Stimulated activated effector memory CD8-positive, alpha-beta T cell treated with anti-CD3 and anti-CD28 coated beads, Interleukin-12 subunit alpha, Interleukin-12 subunit beta, amount 100 ng/mL, for 72 hours (primary cell): ENCODE measurements at regions not wholly inside any gene's neighbourhood (a gene's known extent, or its start where the extent isn't known, plus 50 kb on each side); places are given as distances from the start of the nearest gene placed in this dataset.

ENCODE experiments used
- ATAC-seq: fragments of 150-1000 bp; cut with Tn5 transposase; 2 replicates; pipeline ENCODE4 v1.10.0; 2021
- DNase-seq, 2 donors: peaks; one replicate each; pipeline ENCODE4 v3.0.0; 2021 to 2022; ENCODE audit warnings: low spot score in 2 of 2
- H3K27ac Mint-ChIP-seq: one replicate; pipeline ENCODE4 v1.8.0; 2022; ENCODE audit warnings: mild to moderate bottlenecking, mixed read lengths
- H3K36me3 Mint-ChIP-seq: one replicate; pipeline ENCODE4 v1.8.0; 2022; ENCODE audit warnings: mild to moderate bottlenecking, mixed read lengths
- H3K4me1 Mint-ChIP-seq: one replicate; pipeline ENCODE4 v1.8.0; 2022; ENCODE audit warnings: mixed read lengths
- H3K4me3 Mint-ChIP-seq: one replicate; pipeline ENCODE4 v1.8.0; 2022; ENCODE audit warnings: mild to moderate bottlenecking, mixed read lengths
- H3K9me3 Mint-ChIP-seq: one replicate; pipeline ENCODE4 v1.8.0; 2022; ENCODE audit warnings: mixed read lengths

GRCh38 chr3:189547448-189547847 is 83.7 kb upstream of the TP63 start:
- DNase-seq (no peak), ATAC-seq (no peak)
- Mint-ChIP-seq H3K36me3 (no peaks in the 10 kb centered on the region), H3K27ac (no peak overlapping the region), H3K4me1 (no peaks in the 10 kb centered on the region), H3K9me3 (peaks cover 23% of the 10 kb centered on the region), H3K4me3 (no peak overlapping the region)

- Mint-ChIP-seq H3K36me3 (no peaks in the 10 kb centered on the region), H3K27ac (no peak overlapping the region), H3K4me1 (no peaks in the 10 kb centered on the region), H3K9me3 (peaks cover 23% of the 10 kb centered on the region), H3K4me3 (no peak overlapping the region)
- no peak for DNase-seq
- no peak for ATAC-seq
These were observed 83.1 kb upstream of the TP63 start for GRCh38 chr3:189548053-189548452.

- DNase-seq (no peak), ATAC-seq (no peak)
- Mint-ChIP-seq H3K27ac (no peak overlapping the region), H3K4me1 (no peaks in the 10 kb centered on the region), H3K36me3 (no peaks in the 10 kb centered on the region), H3K4me3 (no peak overlapping the region), H3K9me3 (peaks cover 23% of the 10 kb centered on the region)
These were observed 80.2 kb upstream of the TP63 start for GRCh38 chr3:189551007-189551406.

GRCh38 chr3:189554868-189555557 is 76.2 kb upstream of the TP63 start:
- no peaks in the 10 kb centered on the region for H3K36me3 Mint-ChIP-seq
- no peak overlapping the region for H3K27ac Mint-ChIP-seq
- no peak for DNase-seq
- no peak overlapping the region for H3K4me3 Mint-ChIP-seq
- peaks cover 12% of the 10 kb centered on the region for H3K9me3 Mint-ChIP-seq
- ATAC-seq: peak; percentile 51
- H3K4me1 Mint-ChIP-seq: no peaks in the 10 kb centered on the region

GRCh38 chr3:189555558-189555881 is 75.7 kb upstream of the TP63 start:
- Mint-ChIP-seq H3K9me3 (peaks cover 7% of the 10 kb centered on the region), H3K4me1 (no peaks in the 10 kb centered on the region), H3K4me3 (no peak overlapping the region), H3K36me3 (no peaks in the 10 kb centered on the region), H3K27ac (no peak overlapping the region)
- ATAC-seq (no peak), DNase-seq (no peak)

GRCh38 chr3:189557824-189558223 is 73.4 kb upstream of the TP63 start:
- H3K36me3 Mint-ChIP-seq: no peaks in the 10 kb centered on the region
- H3K4me3 Mint-ChIP-seq: no peak overlapping the region
- ATAC-seq: no peak

GRCh38 chr3:189561256-189561655 is 69.9 kb upstream of the TP63 start:
- no peak for DNase-seq
- H3K27ac Mint-ChIP-seq: no peak overlapping the region

More at GRCh38 chr3:189557824-189558223, 73.4 kb upstream of the TP63 start:
- Mint-ChIP-seq H3K4me1 (no peaks in the 10 kb centered on the region), H3K27ac (no peak overlapping the region), H3K9me3 (no peaks in the 10 kb centered on the region)
- DNase-seq: no peak

GRCh38 chr3:189563853-189564563 is 67.2 kb upstream of the TP63 start:
- no peak overlapping the region for H3K27ac Mint-ChIP-seq
- no peaks in the 10 kb centered on the region for H3K36me3 Mint-ChIP-seq
- DNase-seq (peak; percentile 8 to 65), ATAC-seq (peak; percentile 99)
- H3K4me1 Mint-ChIP-seq: peaks cover 28% of the 10 kb centered on the region
- no peak overlapping the region for H3K4me3 Mint-ChIP-seq
- H3K9me3 Mint-ChIP-seq: no peaks in the 10 kb centered on the region

More at GRCh38 chr3:189561256-189561655, 69.9 kb upstream of the TP63 start:
- Mint-ChIP-seq H3K36me3 (no peaks in the 10 kb centered on the region), H3K4me3 (no peak overlapping the region), H3K4me1 (peaks cover 13% of the 10 kb centered on the region), H3K9me3 (no peaks in the 10 kb centered on the region)
- ATAC-seq: no peak

GRCh38 chr3:189566550-189567130 is 64.5 kb upstream of the TP63 start:
- no peak for ATAC-seq
- H3K4me1 Mint-ChIP-seq: peaks cover 28% of the 10 kb centered on the region
- no peaks in the 10 kb centered on the region for H3K36me3 Mint-ChIP-seq
- no peak for DNase-seq
- H3K4me3 Mint-ChIP-seq: no peak overlapping the region
- H3K27ac Mint-ChIP-seq: no peak overlapping the region
- no peaks in the 10 kb centered on the region for H3K9me3 Mint-ChIP-seq

GRCh38 chr3:189567322-189567721 is 63.9 kb upstream of the TP63 start:
- H3K4me1 Mint-ChIP-seq: peaks cover 29% of the 10 kb centered on the region
- no peaks in the 10 kb centered on the region for H3K36me3 Mint-ChIP-seq
- no peaks in the 10 kb centered on the region for H3K9me3 Mint-ChIP-seq
- ATAC-seq (no peak), DNase-seq (no peak)
- H3K27ac Mint-ChIP-seq: no peak overlapping the region
- no peak overlapping the region for H3K4me3 Mint-ChIP-seq

GRCh38 chr3:189567766-189568420 is 63.3 kb upstream of the TP63 start:
- ATAC-seq: no peak
- Mint-ChIP-seq H3K4me3 (no peak overlapping the region), H3K36me3 (no peaks in the 10 kb centered on the region), H3K4me1 (peaks cover 34% of the 10 kb centered on the region), H3K27ac (no peak overlapping the region), H3K9me3 (no peaks in the 10 kb centered on the region)
- no peak for DNase-seq

GRCh38 chr3:189568961-189569360 is 62.2 kb upstream of the TP63 start:
- ATAC-seq: no peak
- H3K27ac Mint-ChIP-seq: no peak overlapping the region
- no peak overlapping the region for H3K4me3 Mint-ChIP-seq
- H3K9me3 Mint-ChIP-seq: no peaks in the 10 kb centered on the region
- no peak for DNase-seq
- no peaks in the 10 kb centered on the region for H3K36me3 Mint-ChIP-seq
- H3K4me1 Mint-ChIP-seq: peaks cover 34% of the 10 kb centered on the region

- H3K36me3 Mint-ChIP-seq: no peaks in the 10 kb centered on the region
- ATAC-seq (no peak), DNase-seq (no peak)
- H3K9me3 Mint-ChIP-seq: no peaks in the 10 kb centered on the region
- peaks cover 29% of the 10 kb centered on the region for H3K4me1 Mint-ChIP-seq
- H3K27ac Mint-ChIP-seq: no peak overlapping the region
- no peak overlapping the region for H3K4me3 Mint-ChIP-seq
These were observed 61.7 kb upstream of the TP63 start for GRCh38 chr3:189569473-189569872.

- ATAC-seq (peak; percentile 49), DNase-seq (no peak)
- Mint-ChIP-seq H3K4me3 (no peak overlapping the region), H3K9me3 (no peaks in the 10 kb centered on the region), H3K36me3 (no peaks in the 10 kb centered on the region), H3K27ac (no peak overlapping the region), H3K4me1 (peaks cover 26% of the 10 kb centered on the region)
These were observed 60.3 kb upstream of the TP63 start for GRCh38 chr3:189570916-189571315.

- DNase-seq: no peak
- Mint-ChIP-seq H3K4me1 (peaks cover 25% of the 10 kb centered on the region), H3K4me3 (no peak overlapping the region), H3K27ac (peak overlapping the region; percentile 55), H3K9me3 (no peaks in the 10 kb centered on the region), H3K36me3 (no peaks in the 10 kb centered on the region)
- peak; percentile 90 for ATAC-seq
These were observed 58.9 kb upstream of the TP63 start for GRCh38 chr3:189572249-189572648.
